ENCODE measurements at regions not wholly inside any gene's neighbourhood (a gene's known extent, or its start where the extent isn't known, plus 50 kb on each side); places are given as distances from the start of the nearest gene placed in this dataset.

GRCh38 chr6:81572020-81572419 lies 180.5 kb downstream of the TENT5A start:
- TF ChIP-seq, protein P1, sequence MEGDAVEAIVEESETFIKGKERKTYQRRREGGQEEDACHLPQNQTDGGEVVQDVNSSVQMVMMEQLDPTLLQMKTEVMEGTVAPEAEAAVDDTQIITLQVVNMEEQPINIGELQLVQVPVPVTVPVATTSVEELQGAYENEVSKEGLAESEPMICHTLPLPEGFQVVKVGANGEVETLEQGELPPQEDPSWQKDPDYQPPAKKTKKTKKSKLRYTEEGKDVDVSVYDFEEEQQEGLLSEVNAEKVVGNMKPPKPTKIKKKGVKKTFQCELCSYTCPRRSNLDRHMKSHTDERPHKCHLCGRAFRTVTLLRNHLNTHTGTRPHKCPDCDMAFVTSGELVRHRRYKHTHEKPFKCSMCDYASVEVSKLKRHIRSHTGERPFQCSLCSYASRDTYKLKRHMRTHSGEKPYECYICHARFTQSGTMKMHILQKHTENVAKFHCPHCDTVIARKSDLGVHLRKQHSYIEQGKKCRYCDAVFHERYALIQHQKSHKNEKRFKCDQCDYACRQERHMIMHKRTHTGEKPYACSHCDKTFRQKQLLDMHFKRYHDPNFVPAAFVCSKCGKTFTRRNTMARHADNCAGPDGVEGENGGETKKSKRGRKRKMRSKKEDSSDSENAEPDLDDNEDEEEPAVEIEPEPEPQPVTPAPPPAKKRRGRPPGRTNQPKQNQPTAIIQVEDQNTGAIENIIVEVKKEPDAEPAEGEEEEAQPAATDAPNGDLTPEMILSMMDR (IDR thresholded peaks at IDR 0.05): no peak
- no peak for TF ChIP-seq SMC3 (IDR thresholded peaks at IDR 0.05; ENCODE audit: low read depth, low read length)
- no peak for TF ChIP-seq EP300 (IDR thresholded peaks at IDR 0.05; ENCODE audit: borderline replicate concordance in 1 of 2, low read depth in 1 of 2, low read length in 1 of 2)
- no peak for TF ChIP-seq CHD2 (IDR thresholded peaks at IDR 0.05; ENCODE audit: low read length, partially characterized antibody)
- TF ChIP-seq MEF2A (IDR thresholded peaks at IDR 0.05; ENCODE audit: borderline replicate concordance, low read depth): no peak
- TF ChIP-seq SIN3A (IDR thresholded peaks at IDR 0.05; ENCODE audit: borderline replicate concordance, low read depth, low read length): no peak
- TF ChIP-seq MAX (IDR thresholded peaks at IDR 0.05; ENCODE audit: low read depth): no peak
- TF ChIP-seq, protein P2, sequence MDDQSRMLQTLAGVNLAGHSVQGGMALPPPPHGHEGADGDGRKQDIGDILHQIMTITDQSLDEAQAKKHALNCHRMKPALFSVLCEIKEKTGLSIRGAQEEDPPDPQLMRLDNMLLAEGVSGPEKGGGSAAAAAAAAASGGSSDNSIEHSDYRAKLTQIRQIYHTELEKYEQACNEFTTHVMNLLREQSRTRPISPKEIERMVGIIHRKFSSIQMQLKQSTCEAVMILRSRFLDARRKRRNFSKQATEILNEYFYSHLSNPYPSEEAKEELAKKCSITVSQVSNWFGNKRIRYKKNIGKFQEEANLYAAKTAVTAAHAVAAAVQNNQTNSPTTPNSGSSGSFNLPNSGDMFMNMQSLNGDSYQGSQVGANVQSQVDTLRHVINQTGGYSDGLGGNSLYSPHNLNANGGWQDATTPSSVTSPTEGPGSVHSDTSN (IDR thresholded peaks at IDR 0.05): no peak
- no peak for TF ChIP-seq GABPA (IDR thresholded peaks at IDR 0.05; ENCODE audit: low read depth)
